UCSD-AML1 (cell line): ENCODE measurements at regions not wholly inside any gene's neighbourhood (a gene's known extent, or its start where the extent isn't known, plus 50 kb on each side); places are given as distances from the start of the nearest gene placed in this dataset.
"Not testable (repeated sequence)": the region's sequence is repeated elsewhere in the genome, so short reads cannot be mapped to it uniquely, and the experiment has no call there.

Experiments
- DNase-seq: peaks from one replicate; lab custom pipeline; 2025; ENCODE audit not compliant: unreplicated experiment; lab: John Stamatoyannopoulos, UW

GRCh38 chr2:203585516-203585915, 50.4 kb upstream of the RAPH1 start:
- DNase-seq: no peak

- DNase-seq: no peak
These were observed 51.1 kb upstream of the RAPH1 start for GRCh38 chr2:203586206-203586605.

- no peak for DNase-seq
These were observed 51.6 kb upstream of the RAPH1 start for GRCh38 chr2:203586696-203587095.

GRCh38 chr2:203590496-203590895, 55.4 kb upstream of the RAPH1 start:
- DNase-seq: no peak

- DNase-seq: no peak
These were observed 56.5 kb upstream of the RAPH1 start for GRCh38 chr2:203591642-203592041.

GRCh38 chr2:203592470-203592869, 57.4 kb upstream of the RAPH1 start:
- no peak for DNase-seq

GRCh38 chr2:203594541-203594940, 59.4 kb upstream of the RAPH1 start:
- DNase-seq: no peak

GRCh38 chr2:203596183-203596582, 61.1 kb upstream of the RAPH1 start:
- DNase-seq: no peak

GRCh38 chr2:203599509-203599908, 64.4 kb upstream of the RAPH1 start:
- DNase-seq: no peak

- no peak for DNase-seq
These were observed 65.2 kb upstream of the RAPH1 start for GRCh38 chr2:203600286-203600685.

GRCh38 chr2:203603456-203604389, 68.6 kb upstream of the RAPH1 start:
- DNase-seq: no peak

- no peak for DNase-seq
These were observed 70.2 kb upstream of the RAPH1 start for GRCh38 chr2:203605302-203605701.

- DNase-seq: no peak
These were observed 71.0 kb upstream of the RAPH1 start for GRCh38 chr2:203606051-203606450.

- no peak for DNase-seq
These were observed 75.5 kb upstream of the RAPH1 start for GRCh38 chr2:203610558-203610957.

- DNase-seq: no peak
These were observed 77.1 kb upstream of the RAPH1 start for GRCh38 chr2:203612246-203612645.

GRCh38 chr2:203619267-203619878, 84.3 kb upstream of the RAPH1 start:
- DNase-seq: no peak

GRCh38 chr2:203621981-203622515, 84.4 kb upstream of the CD28 start:
- DNase-seq: no peak

GRCh38 chr2:203623096-203623495, 83.3 kb upstream of the CD28 start:
- DNase-seq: no peak

- DNase-seq: no peak
These were observed 82.8 kb upstream of the CD28 start for GRCh38 chr2:203623661-203624060.

GRCh38 chr2:203625701-203626100, 80.7 kb upstream of the CD28 start:
- DNase-seq: no peak

- not testable (repeated sequence) for DNase-seq
These were observed 80.2 kb upstream of the CD28 start for GRCh38 chr2:203626247-203626646.
